ENCODE measurements at regions not wholly inside any gene's neighbourhood (a gene's known extent, or its start where the extent isn't known, plus 50 kb on each side); places are given as distances from the start of the nearest gene placed in this dataset.

GRCh38 chr2:145688156-145688555, 1168.2 kb upstream of the ZEB2 start:
- Mint-ChIP-seq H3K4me1 (no peaks in the 10 kb centered on the region), H3K9me3 (no peaks in the 10 kb centered on the region), H3K27me3 (ENCODE audit: low read depth) (peaks cover 4% of the 10 kb centered on the region), H3K36me3 (ENCODE audit: low read depth) (no peaks in the 10 kb centered on the region), H3K4me3 (no peak overlapping the region), H3K27ac (no peak overlapping the region)
- TF ChIP-seq CTCF (IDR thresholded peaks at IDR 0.05; ENCODE audit: unreplicated experiment in 3 of 3) = no peak

GRCh38 chr2:145687442-145688134, 1167.7 kb upstream of the ZEB2 start:
- no peaks in the 10 kb centered on the region for H3K9me3 Mint-ChIP-seq
- peaks cover 4% of the 10 kb centered on the region for H3K27me3 Mint-ChIP-seq (ENCODE audit: low read depth)
- TF ChIP-seq CTCF (IDR thresholded peaks at IDR 0.05; ENCODE audit: unreplicated experiment in 3 of 3) = no peak
- H3K4me3 Mint-ChIP-seq = no peak overlapping the region
- H3K36me3 Mint-ChIP-seq (ENCODE audit: low read depth) = no peaks in the 10 kb centered on the region
- H3K27ac Mint-ChIP-seq = no peak overlapping the region
- no peaks in the 10 kb centered on the region for H3K4me1 Mint-ChIP-seq

GRCh38 chr2:145685383-145686050, 1165.6 kb upstream of the ZEB2 start:
- peaks cover 4% of the 10 kb centered on the region for H3K27me3 Mint-ChIP-seq (ENCODE audit: low read depth)
- no peak overlapping the region for H3K4me3 Mint-ChIP-seq
- H3K4me1 Mint-ChIP-seq = no peaks in the 10 kb centered on the region
- TF ChIP-seq CTCF (IDR thresholded peaks at IDR 0.05; ENCODE audit: unreplicated experiment in 3 of 3) = no peak
- H3K9me3 Mint-ChIP-seq = no peaks in the 10 kb centered on the region
- no peak overlapping the region for H3K27ac Mint-ChIP-seq
- H3K36me3 Mint-ChIP-seq (ENCODE audit: low read depth) = no peaks in the 10 kb centered on the region

GRCh38 chr2:145682546-145683157, 1162.7 kb upstream of the ZEB2 start:
- no peak for TF ChIP-seq CTCF (IDR thresholded peaks at IDR 0.05; ENCODE audit: unreplicated experiment in 3 of 3)

GRCh38 chr2:145680276-145680675, 1160.4 kb upstream of the ZEB2 start:
- no peak overlapping the region for H3K27ac Mint-ChIP-seq
- TF ChIP-seq CTCF (IDR thresholded peaks at IDR 0.05; ENCODE audit: unreplicated experiment in 3 of 3) = no peak
- no peaks in the 10 kb centered on the region for H3K9me3 Mint-ChIP-seq
- H3K27me3 Mint-ChIP-seq (ENCODE audit: low read depth) = no peaks in the 10 kb centered on the region
- no peak overlapping the region for H3K4me3 Mint-ChIP-seq
- H3K36me3 Mint-ChIP-seq (ENCODE audit: low read depth) = no peaks in the 10 kb centered on the region
- H3K4me1 Mint-ChIP-seq = no peaks in the 10 kb centered on the region

More at GRCh38 chr2:145682546-145683157, 1162.7 kb upstream of the ZEB2 start:
- H3K27ac Mint-ChIP-seq = no peak overlapping the region
- H3K4me1 Mint-ChIP-seq = no peaks in the 10 kb centered on the region
- no peaks in the 10 kb centered on the region for H3K27me3 Mint-ChIP-seq (ENCODE audit: low read depth)
- H3K36me3 Mint-ChIP-seq (ENCODE audit: low read depth) = no peaks in the 10 kb centered on the region
- H3K4me3 Mint-ChIP-seq = no peak overlapping the region
- no peaks in the 10 kb centered on the region for H3K9me3 Mint-ChIP-seq
